ENCODE measurements at regions not wholly inside any gene's neighbourhood (a gene's known extent, or its start where the extent isn't known, plus 50 kb on each side); places are given as distances from the start of the nearest gene placed in this dataset.

GRCh38 chr7:52143219-52143618, 826.6 kb upstream of the COBL start:
- Histone ChIP-seq H3K27ac (no peak overlapping the region), H3K27me3 (replicated peaks) (no peaks in the 10 kb centered on the region), H3K36me3 (replicated peaks) (no peaks in the 10 kb centered on the region), H3K4me3 (ENCODE audit: low read depth, low read length) (no peak overlapping the region)
- in situ Hi-C loops (cut with HindIII; ENCODE audit: low pct_ligation_motif_present, low sequenced_read_pairs) = no loop called here
- TF ChIP-seq CTCF (IDR thresholded peaks at IDR 0.05; ENCODE audit: low read depth, low read length, missing control alignments) = no peak
- no peak for DNase-seq

GRCh38 chr7:52140851-52141250, 824.2 kb upstream of the COBL start:
- H3K36me3 ChIP-seq (replicated peaks) = no peaks in the 10 kb centered on the region
- no peak for TF ChIP-seq CTCF (IDR thresholded peaks at IDR 0.05; ENCODE audit: low read depth, low read length, missing control alignments)
- in situ Hi-C loops (cut with HindIII; ENCODE audit: low pct_ligation_motif_present, low sequenced_read_pairs) = no loop called here
- no peak overlapping the region for H3K27ac ChIP-seq
- H3K4me3 ChIP-seq (ENCODE audit: low read depth, low read length) = no peak overlapping the region
- no peaks in the 10 kb centered on the region for H3K27me3 ChIP-seq (replicated peaks)
- DNase-seq = no peak

- H3K4me3 ChIP-seq (ENCODE audit: low read depth, low read length) = no peak overlapping the region
- in situ Hi-C loops (cut with HindIII; ENCODE audit: low pct_ligation_motif_present, low sequenced_read_pairs) = no loop called here
- no peak overlapping the region for H3K27ac ChIP-seq
- DNase-seq = no peak
- no peak for TF ChIP-seq CTCF (IDR thresholded peaks at IDR 0.05; ENCODE audit: low read depth, low read length, missing control alignments)
- no peaks in the 10 kb centered on the region for H3K36me3 ChIP-seq (replicated peaks)
- no peaks in the 10 kb centered on the region for H3K27me3 ChIP-seq (replicated peaks)
Measured at GRCh38 chr7:52135403-52135802, 818.8 kb upstream of the COBL start.

GRCh38 chr7:52129278-52129677, 812.7 kb upstream of the COBL start:
- in situ Hi-C loops (cut with HindIII; ENCODE audit: low pct_ligation_motif_present, low sequenced_read_pairs) = no loop called here
- Histone ChIP-seq H3K27ac (no peak overlapping the region), H3K4me3 (ENCODE audit: low read depth, low read length) (no peak overlapping the region), H3K27me3 (replicated peaks) (no peaks in the 10 kb centered on the region), H3K36me3 (replicated peaks) (no peaks in the 10 kb centered on the region)
- DNase-seq = no peak
- TF ChIP-seq CTCF (IDR thresholded peaks at IDR 0.05; ENCODE audit: low read depth, low read length, missing control alignments) = no peak

GRCh38 chr7:52120912-52121311, 804.3 kb upstream of the COBL start:
- no peak for DNase-seq
- no peak overlapping the region for H3K27ac ChIP-seq
- no peaks in the 10 kb centered on the region for H3K36me3 ChIP-seq (replicated peaks)
- H3K4me3 ChIP-seq (ENCODE audit: low read depth, low read length) = no peak overlapping the region
- in situ Hi-C loops (cut with HindIII; ENCODE audit: low pct_ligation_motif_present, low sequenced_read_pairs) = no loop called here
- no peak for TF ChIP-seq CTCF (IDR thresholded peaks at IDR 0.05; ENCODE audit: low read depth, low read length, missing control alignments)
- no peaks in the 10 kb centered on the region for H3K27me3 ChIP-seq (replicated peaks)

- in situ Hi-C loops (cut with HindIII; ENCODE audit: low pct_ligation_motif_present, low sequenced_read_pairs) = no loop called here
- Histone ChIP-seq H3K27ac (no peak overlapping the region), H3K4me3 (ENCODE audit: low read depth, low read length) (no peak overlapping the region), H3K36me3 (replicated peaks) (no peaks in the 10 kb centered on the region), H3K27me3 (replicated peaks) (no peaks in the 10 kb centered on the region)
- no peak for TF ChIP-seq CTCF (IDR thresholded peaks at IDR 0.05; ENCODE audit: low read depth, low read length, missing control alignments)
- DNase-seq = no peak
Measured at GRCh38 chr7:52119537-52119936, 802.9 kb upstream of the COBL start.

Data from brain microvascular endothelial cell (primary cell).